ENCODE measurements at regions not wholly inside any gene's neighbourhood (a gene's known extent, or its start where the extent isn't known, plus 50 kb on each side); places are given as distances from the start of the nearest gene placed in this dataset.
A peak's percentile ranks its signal among the peaks of the same experiment; 100 is the strongest.

- TF ChIP-seq CTCF (conservative IDR thresholded peaks at IDR 0.05; ENCODE audit: low read length), result no peak
- no peak overlapping the region for H3K4me3 ChIP-seq (ENCODE audit: low read length)
- DNase-seq (ENCODE audit: low read depth), result peak; percentile 57
These were observed 289.9 kb downstream of the SHOX2 start for GRCh38 chr3:157816296-157816695.

GRCh38 chr3:157815739-157816138, 290.5 kb downstream of the SHOX2 start:
- no peak overlapping the region for H3K4me3 ChIP-seq (ENCODE audit: low read length)
- TF ChIP-seq CTCF (conservative IDR thresholded peaks at IDR 0.05; ENCODE audit: low read length), result no peak
- no peak for DNase-seq (ENCODE audit: low read depth)

GRCh38 chr3:157810924-157811718, 295.1 kb downstream of the SHOX2 start:
- DNase-seq (ENCODE audit: low read depth), result no peak
- no peak for TF ChIP-seq CTCF (conservative IDR thresholded peaks at IDR 0.05; ENCODE audit: low read length)
- H3K4me3 ChIP-seq (ENCODE audit: low read length), result no peak overlapping the region

- no peak overlapping the region for H3K4me3 ChIP-seq (ENCODE audit: low read length)
- DNase-seq (ENCODE audit: low read depth), result peak; percentile 47
- TF ChIP-seq CTCF (conservative IDR thresholded peaks at IDR 0.05; ENCODE audit: low read length), result no peak
These were observed 298.9 kb downstream of the SHOX2 start for GRCh38 chr3:157807280-157807679.

GRCh38 chr3:157805538-157805937, 300.7 kb downstream of the SHOX2 start:
- no peak for DNase-seq (ENCODE audit: low read depth)
- no peak for TF ChIP-seq CTCF (conservative IDR thresholded peaks at IDR 0.05; ENCODE audit: low read length)
- H3K4me3 ChIP-seq (ENCODE audit: low read length), result no peak overlapping the region

GRCh38 chr3:157794771-157795170, 291.6 kb upstream of the VEPH1 start:
- no peak for TF ChIP-seq CTCF (conservative IDR thresholded peaks at IDR 0.05; ENCODE audit: low read length)
- peak; percentile 83 for DNase-seq (ENCODE audit: low read depth)
- no peak overlapping the region for H3K4me3 ChIP-seq (ENCODE audit: low read length)

- no peak overlapping the region for H3K4me3 ChIP-seq (ENCODE audit: low read length)
- no peak for TF ChIP-seq CTCF (conservative IDR thresholded peaks at IDR 0.05; ENCODE audit: low read length)
- DNase-seq (ENCODE audit: low read depth), result no peak
These were observed 290.5 kb upstream of the VEPH1 start for GRCh38 chr3:157793745-157794144.
